Right lobe of liver (tissue), 4 donors: ENCODE measurements at regions not wholly inside any gene's neighbourhood (a gene's known extent, or its start where the extent isn't known, plus 50 kb on each side); places are given as distances from the start of the nearest gene placed in this dataset.

Source experiments
- CTCF ChIP-seq, 4 donors: fragments of 200-600 bp in 3 of 4; fragments of 450-650 bp in 1 of 4; IDR thresholded peaks; one replicate each; pipeline versions ENCODE4 v1.5.1 to v1.8.0; 2016 to 2022; ENCODE audit warnings: antibody characterized with exemption in 4 of 4, mild to moderate bottlenecking in 2 of 4
- POLR2A ChIP-seq: fragments of 450-650 bp; IDR thresholded peaks from one replicate; pipeline ENCODE4 v1.6.1; 2017; ENCODE audit warnings: antibody characterized with exemption, mild to moderate bottlenecking
- donor health status: DM: no; HTN: no; CAD: no.
- donor health status: DM: no; HTN: no; CAD: no.
- donor health status: DM: no; HTN: yes; CAD: no.

- TF ChIP-seq CTCF (IDR thresholded peaks at IDR 0.05) (no peak), POLR2A (no peak)
Observed at GRCh38 chr3:77913524-77914174, 873.8 kb downstream of the ROBO2 start.
